Caco-2 (cell line): ENCODE measurements at regions not wholly inside any gene's neighbourhood (a gene's known extent, or its start where the extent isn't known, plus 50 kb on each side); places are given as distances from the start of the nearest gene placed in this dataset.

Experiments used
- BruUV-seq: library from RNA; stranded (reverse); fragments of 400-500 nt; replicated peaks from 2 replicates; lab custom pipeline; 2021; lab: Mats Ljungman, UMichigan
- CTCF ChIA-PET: fragments of 300-600 bp; sonication (Branson Sonifier 250); formaldehyde crosslinking; loops from one replicate; lab custom pipeline; 2022; ENCODE audit warnings: antibody characterized with exemption; lab: Charles Lee
- POLR2A ChIA-PET: fragments of 300-600 bp; sonication (Branson Sonifier 250); formaldehyde crosslinking; loops from one replicate; lab custom pipeline; 2022; ENCODE audit warnings: antibody characterized with exemption; lab: Charles Lee
- DNase-seq, 2 experiments: peaks; one replicate each; pipeline versions ENCODE4 v3.0.0 to v3.0.0-alpha.2; 2020 to 2022
- H3K27me3 ChIP-seq: replicated peaks from 2 replicates; pipeline ENCODE4 v1.6.0; 2011; ENCODE audit warnings: low read length; ENCODE audit not compliant: control insufficient read depth, insufficient read depth
- H3K36me3 ChIP-seq: 2 replicates; pipeline ENCODE4 v1.5.1; 2011; ENCODE audit warnings: low read length; ENCODE audit not compliant: control insufficient read depth, insufficient read depth
- H3K4me1 ChIP-seq: fragments of 250-450 bp; sonication (Bioruptor Pico); 2 replicates; pipeline ENCODE4 v1.5.1; 2020; ENCODE audit warnings: mild to moderate bottlenecking
- H3K4me3 ChIP-seq: 2 replicates; pipeline ENCODE4 v1.5.1; 2011; ENCODE audit warnings: low read depth, mild to moderate bottlenecking, control low read depth, low read length
- H3K9me3 ChIP-seq: fragments of 250-450 bp; sonication (Bioruptor Pico); 2 replicates; pipeline ENCODE4 v1.5.1; 2020; ENCODE audit warnings: mild to moderate bottlenecking, moderate library complexity
- H3K27ac Mint-ChIP-seq: one replicate; pipeline ENCODE4 v1.8.0; 2022; ENCODE audit warnings: mixed read lengths; ENCODE audit not compliant: unreplicated experiment
- H3K27me3 Mint-ChIP-seq: one replicate; pipeline ENCODE4 v1.8.0; 2022; ENCODE audit warnings: mixed read lengths; ENCODE audit not compliant: insufficient read depth, unreplicated experiment
- H3K36me3 Mint-ChIP-seq: one replicate; pipeline ENCODE4 v1.8.0; 2022; ENCODE audit warnings: mild to moderate bottlenecking, mixed read lengths; ENCODE audit not compliant: insufficient read depth, unreplicated experiment
- H3K4me1 Mint-ChIP-seq: one replicate; pipeline ENCODE4 v1.8.0; 2022; ENCODE audit warnings: low read depth, mixed read lengths; ENCODE audit not compliant: unreplicated experiment
- H3K4me3 Mint-ChIP-seq: one replicate; pipeline ENCODE4 v1.8.0; 2022; ENCODE audit warnings: mild to moderate bottlenecking, moderate library complexity, mixed read lengths; ENCODE audit not compliant: unreplicated experiment
- H3K9me3 Mint-ChIP-seq: one replicate; pipeline ENCODE4 v1.8.0; 2022; ENCODE audit warnings: mixed read lengths; ENCODE audit not compliant: unreplicated experiment
- intact Hi-C: fragments of 100-400 bp; cut with micrococcal nuclease; formaldehyde crosslinking; loops from one replicate; pipeline ENCODE4 v1.10.0; 2022; ENCODE audit not compliant: unreplicated experiment
- TF ChIP-seq, protein P1 (sequence below), 2 experiments: fragments of 200-600 bp in 1 of 2; IDR thresholded peaks; 1 replicate in 1 of 2; 2 replicates in 1 of 2; pipeline versions ENCODE4 v1.5.1 to v1.8.0; 2011 to 2022; ENCODE audit warnings: antibody characterized with exemption in 1 of 2, control low read depth in 1 of 2, inconsistent platforms in 1 of 2, low read depth in 1 of 2, low read length in 1 of 2, mild to moderate bottlenecking in 1 of 2, moderate library complexity in 1 of 2; ENCODE audit not compliant: insufficient read depth in 1 of 2, severe bottlenecking in 1 of 2, unreplicated experiment in 1 of 2

DNA sequence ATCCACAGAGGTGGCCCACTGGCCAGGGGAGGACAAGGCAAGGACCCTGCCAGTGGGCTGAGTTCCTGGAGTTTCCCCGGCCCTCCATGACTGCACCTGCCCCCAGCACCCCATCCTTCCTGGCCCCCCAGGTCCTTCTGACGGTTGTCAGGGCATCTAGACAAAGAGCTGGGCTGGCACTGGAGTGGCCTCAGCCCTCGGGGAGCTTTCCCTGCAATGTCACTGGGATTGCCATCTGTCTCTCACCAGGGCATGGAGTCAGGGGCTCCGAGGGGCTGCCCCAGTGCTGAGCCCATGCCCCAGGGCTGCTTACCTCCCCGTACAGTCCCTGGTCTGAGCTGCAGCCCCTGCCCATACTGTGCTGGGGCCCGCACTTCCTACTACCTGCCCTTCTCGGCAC is 446.5 kb upstream of the MKI67 start:
- BruUV-seq = no TSS peak
- H3K36me3 Mint-ChIP-seq = no peaks in the 10 kb centered on the region
- DNase-seq = no peak
- Histone ChIP-seq H3K36me3 (no peaks in the 10 kb centered on the region), H3K27me3 (no peaks in the 10 kb centered on the region; the same call in 1 of the 2 replicates), H3K4me1 (no peaks in the 10 kb centered on the region), H3K9me3 (no peaks in the 10 kb centered on the region), H3K4me3 (no peak overlapping the region)
- no peak overlapping the region for H3K27ac Mint-ChIP-seq
- intact Hi-C loops = no loop called here
- ChIA-PET POLR2A (no interaction called here), CTCF (no interaction called here)
- TF ChIP-seq, protein P1, sequence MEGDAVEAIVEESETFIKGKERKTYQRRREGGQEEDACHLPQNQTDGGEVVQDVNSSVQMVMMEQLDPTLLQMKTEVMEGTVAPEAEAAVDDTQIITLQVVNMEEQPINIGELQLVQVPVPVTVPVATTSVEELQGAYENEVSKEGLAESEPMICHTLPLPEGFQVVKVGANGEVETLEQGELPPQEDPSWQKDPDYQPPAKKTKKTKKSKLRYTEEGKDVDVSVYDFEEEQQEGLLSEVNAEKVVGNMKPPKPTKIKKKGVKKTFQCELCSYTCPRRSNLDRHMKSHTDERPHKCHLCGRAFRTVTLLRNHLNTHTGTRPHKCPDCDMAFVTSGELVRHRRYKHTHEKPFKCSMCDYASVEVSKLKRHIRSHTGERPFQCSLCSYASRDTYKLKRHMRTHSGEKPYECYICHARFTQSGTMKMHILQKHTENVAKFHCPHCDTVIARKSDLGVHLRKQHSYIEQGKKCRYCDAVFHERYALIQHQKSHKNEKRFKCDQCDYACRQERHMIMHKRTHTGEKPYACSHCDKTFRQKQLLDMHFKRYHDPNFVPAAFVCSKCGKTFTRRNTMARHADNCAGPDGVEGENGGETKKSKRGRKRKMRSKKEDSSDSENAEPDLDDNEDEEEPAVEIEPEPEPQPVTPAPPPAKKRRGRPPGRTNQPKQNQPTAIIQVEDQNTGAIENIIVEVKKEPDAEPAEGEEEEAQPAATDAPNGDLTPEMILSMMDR (IDR thresholded peaks at IDR 0.05; ENCODE audit: insufficient read depth in 1 of 2, low read depth in 1 of 2, low read length in 1 of 2, severe bottlenecking in 1 of 2, unreplicated experiment in 1 of 2) = no peak
- no peaks in the 10 kb centered on the region for H3K9me3 Mint-ChIP-seq
- no peaks in the 10 kb centered on the region for H3K4me1 Mint-ChIP-seq
- no peak overlapping the region for H3K4me3 Mint-ChIP-seq
- peaks cover 22% of the 10 kb centered on the region for H3K27me3 Mint-ChIP-seq

- H3K36me3 ChIP-seq = no peaks in the 10 kb centered on the region
- no peak for DNase-seq
- BruUV-seq = no TSS peak
- no peaks in the 10 kb centered on the region for H3K9me3 Mint-ChIP-seq
- no peak overlapping the region for H3K4me3 Mint-ChIP-seq
- ChIA-PET CTCF (no interaction called here), POLR2A (no interaction called here)
- peaks cover 20% of the 10 kb centered on the region for H3K27me3 Mint-ChIP-seq
- no peaks in the 10 kb centered on the region for H3K4me1 Mint-ChIP-seq
- H3K9me3 ChIP-seq = no peaks in the 10 kb centered on the region
- no peak overlapping the region for H3K4me3 ChIP-seq
- no peak overlapping the region for H3K27ac Mint-ChIP-seq
- TF ChIP-seq, protein P1 (IDR thresholded peaks at IDR 0.05; ENCODE audit: insufficient read depth in 1 of 2, low read depth in 1 of 2, low read length in 1 of 2, severe bottlenecking in 1 of 2, unreplicated experiment in 1 of 2) = no peak
- intact Hi-C loops = no loop called here
- H3K4me1 ChIP-seq = no peaks in the 10 kb centered on the region
- no peaks in the 10 kb centered on the region for H3K36me3 Mint-ChIP-seq
- no peaks in the 10 kb centered on the region; the same call in 1 of the 2 replicates for H3K27me3 ChIP-seq
These were observed 447.1 kb upstream of the MKI67 start for GRCh38 chr10:128573281-128573845.

- no peaks in the 10 kb centered on the region; the same call in 1 of the 2 replicates for H3K27me3 ChIP-seq
- H3K4me3 Mint-ChIP-seq = no peak overlapping the region
- H3K36me3 Mint-ChIP-seq = no peaks in the 10 kb centered on the region
- H3K27ac Mint-ChIP-seq = no peak overlapping the region
- ChIA-PET CTCF (no interaction called here), POLR2A (no interaction called here)
- H3K36me3 ChIP-seq = no peaks in the 10 kb centered on the region
- no peaks in the 10 kb centered on the region for H3K4me1 Mint-ChIP-seq
- TF ChIP-seq, protein P1 (IDR thresholded peaks at IDR 0.05; ENCODE audit: insufficient read depth in 1 of 2, low read depth in 1 of 2, low read length in 1 of 2, severe bottlenecking in 1 of 2, unreplicated experiment in 1 of 2) = no peak
- no TSS peak for BruUV-seq
- H3K9me3 ChIP-seq = no peaks in the 10 kb centered on the region
- H3K4me3 ChIP-seq = no peak overlapping the region
- intact Hi-C loops = no loop called here
- no peaks in the 10 kb centered on the region for H3K4me1 ChIP-seq
- DNase-seq = no peak
- H3K9me3 Mint-ChIP-seq = no peaks in the 10 kb centered on the region
- H3K27me3 Mint-ChIP-seq = peaks cover 16% of the 10 kb centered on the region
These were observed 447.8 kb upstream of the MKI67 start for GRCh38 chr10:128573986-128574385.
